HepG2 (cell line): ENCODE measurements at regions not wholly inside any gene's neighbourhood (a gene's known extent, or its start where the extent isn't known, plus 50 kb on each side); places are given as distances from the start of the nearest gene placed in this dataset.

ENCODE experiments used
- ATF7 ChIP-seq, 2 experiments: fragments of 450-650 bp in 1 of 2; sonication (generic) in 1 of 2; formaldehyde crosslinking in 1 of 2; IDR thresholded peaks; 2 replicates each; pipeline versions ENCODE4 v1.4.0 to v1.6.1; 2016 to 2020; ENCODE audit warnings: antibody characterized with exemption in 1 of 2, mild to moderate bottlenecking in 1 of 2, missing genetic modification reagents in 1 of 2
- E2F1 ChIP-seq: sonication (generic); formaldehyde crosslinking; IDR thresholded peaks from 2 replicates; pipeline ENCODE4 v1.5.0; 2020; ENCODE audit warnings: missing genetic modification reagents
- FOXM1 ChIP-seq: sonication (generic); formaldehyde crosslinking; IDR thresholded peaks from 2 replicates; pipeline ENCODE4 v1.5.0; 2020; ENCODE audit warnings: missing genetic modification reagents
- USF2 ChIP-seq, 2 experiments: sonication (generic) in 1 of 2; formaldehyde crosslinking in 1 of 2; IDR thresholded peaks; 2 replicates each; pipeline versions ENCODE4 v1.5.1 to v1.6.1; 2011 to 2020; ENCODE audit warnings: borderline replicate concordance in 1 of 2, low read depth in 1 of 2, low read length in 1 of 2, mild to moderate bottlenecking in 1 of 2, missing genetic modification reagents in 1 of 2, moderate library complexity in 1 of 2
- ZFX ChIP-seq: sonication (generic); formaldehyde crosslinking; IDR thresholded peaks from 2 replicates; pipeline ENCODE4 v1.4.0; 2020; ENCODE audit warnings: mild to moderate bottlenecking, low read depth, missing genetic modification reagents, moderate library complexity
- ZNF609 ChIP-seq: sonication (generic); formaldehyde crosslinking; IDR thresholded peaks from 2 replicates; pipeline ENCODE4 v1.4.0; 2020; ENCODE audit warnings: mild to moderate bottlenecking, missing genetic modification reagents, borderline replicate concordance
- TF ChIP-seq, protein P1 (sequence below): sonication (generic); formaldehyde crosslinking; IDR thresholded peaks from 2 replicates; pipeline ENCODE4 v1.4.0; 2020; ENCODE audit warnings: mild to moderate bottlenecking, missing genetic modification reagents

GRCh38 chr2:8522687-8523086 lies 159.2 kb upstream of the ID2 start:
- TF ChIP-seq FOXM1 (CRISPR knock-in tag) (no peak), USF2 (IDR thresholded peaks at IDR 0.05; ENCODE audit: low read depth, low read length) (no peak), USF2 (CRISPR knock-in tag; IDR thresholded peaks at IDR 0.05; ENCODE audit: borderline replicate concordance) (no peak), ZFX (CRISPR knock-in tag) (no peak), ZNF609 (no peak), ATF7 (IDR thresholded peaks at IDR 0.05) (no peak), ATF7 (CRISPR knock-in tag; IDR thresholded peaks at IDR 0.05) (no peak), E2F1 (CRISPR knock-in tag) (no peak)
- TF ChIP-seq, protein P1, sequence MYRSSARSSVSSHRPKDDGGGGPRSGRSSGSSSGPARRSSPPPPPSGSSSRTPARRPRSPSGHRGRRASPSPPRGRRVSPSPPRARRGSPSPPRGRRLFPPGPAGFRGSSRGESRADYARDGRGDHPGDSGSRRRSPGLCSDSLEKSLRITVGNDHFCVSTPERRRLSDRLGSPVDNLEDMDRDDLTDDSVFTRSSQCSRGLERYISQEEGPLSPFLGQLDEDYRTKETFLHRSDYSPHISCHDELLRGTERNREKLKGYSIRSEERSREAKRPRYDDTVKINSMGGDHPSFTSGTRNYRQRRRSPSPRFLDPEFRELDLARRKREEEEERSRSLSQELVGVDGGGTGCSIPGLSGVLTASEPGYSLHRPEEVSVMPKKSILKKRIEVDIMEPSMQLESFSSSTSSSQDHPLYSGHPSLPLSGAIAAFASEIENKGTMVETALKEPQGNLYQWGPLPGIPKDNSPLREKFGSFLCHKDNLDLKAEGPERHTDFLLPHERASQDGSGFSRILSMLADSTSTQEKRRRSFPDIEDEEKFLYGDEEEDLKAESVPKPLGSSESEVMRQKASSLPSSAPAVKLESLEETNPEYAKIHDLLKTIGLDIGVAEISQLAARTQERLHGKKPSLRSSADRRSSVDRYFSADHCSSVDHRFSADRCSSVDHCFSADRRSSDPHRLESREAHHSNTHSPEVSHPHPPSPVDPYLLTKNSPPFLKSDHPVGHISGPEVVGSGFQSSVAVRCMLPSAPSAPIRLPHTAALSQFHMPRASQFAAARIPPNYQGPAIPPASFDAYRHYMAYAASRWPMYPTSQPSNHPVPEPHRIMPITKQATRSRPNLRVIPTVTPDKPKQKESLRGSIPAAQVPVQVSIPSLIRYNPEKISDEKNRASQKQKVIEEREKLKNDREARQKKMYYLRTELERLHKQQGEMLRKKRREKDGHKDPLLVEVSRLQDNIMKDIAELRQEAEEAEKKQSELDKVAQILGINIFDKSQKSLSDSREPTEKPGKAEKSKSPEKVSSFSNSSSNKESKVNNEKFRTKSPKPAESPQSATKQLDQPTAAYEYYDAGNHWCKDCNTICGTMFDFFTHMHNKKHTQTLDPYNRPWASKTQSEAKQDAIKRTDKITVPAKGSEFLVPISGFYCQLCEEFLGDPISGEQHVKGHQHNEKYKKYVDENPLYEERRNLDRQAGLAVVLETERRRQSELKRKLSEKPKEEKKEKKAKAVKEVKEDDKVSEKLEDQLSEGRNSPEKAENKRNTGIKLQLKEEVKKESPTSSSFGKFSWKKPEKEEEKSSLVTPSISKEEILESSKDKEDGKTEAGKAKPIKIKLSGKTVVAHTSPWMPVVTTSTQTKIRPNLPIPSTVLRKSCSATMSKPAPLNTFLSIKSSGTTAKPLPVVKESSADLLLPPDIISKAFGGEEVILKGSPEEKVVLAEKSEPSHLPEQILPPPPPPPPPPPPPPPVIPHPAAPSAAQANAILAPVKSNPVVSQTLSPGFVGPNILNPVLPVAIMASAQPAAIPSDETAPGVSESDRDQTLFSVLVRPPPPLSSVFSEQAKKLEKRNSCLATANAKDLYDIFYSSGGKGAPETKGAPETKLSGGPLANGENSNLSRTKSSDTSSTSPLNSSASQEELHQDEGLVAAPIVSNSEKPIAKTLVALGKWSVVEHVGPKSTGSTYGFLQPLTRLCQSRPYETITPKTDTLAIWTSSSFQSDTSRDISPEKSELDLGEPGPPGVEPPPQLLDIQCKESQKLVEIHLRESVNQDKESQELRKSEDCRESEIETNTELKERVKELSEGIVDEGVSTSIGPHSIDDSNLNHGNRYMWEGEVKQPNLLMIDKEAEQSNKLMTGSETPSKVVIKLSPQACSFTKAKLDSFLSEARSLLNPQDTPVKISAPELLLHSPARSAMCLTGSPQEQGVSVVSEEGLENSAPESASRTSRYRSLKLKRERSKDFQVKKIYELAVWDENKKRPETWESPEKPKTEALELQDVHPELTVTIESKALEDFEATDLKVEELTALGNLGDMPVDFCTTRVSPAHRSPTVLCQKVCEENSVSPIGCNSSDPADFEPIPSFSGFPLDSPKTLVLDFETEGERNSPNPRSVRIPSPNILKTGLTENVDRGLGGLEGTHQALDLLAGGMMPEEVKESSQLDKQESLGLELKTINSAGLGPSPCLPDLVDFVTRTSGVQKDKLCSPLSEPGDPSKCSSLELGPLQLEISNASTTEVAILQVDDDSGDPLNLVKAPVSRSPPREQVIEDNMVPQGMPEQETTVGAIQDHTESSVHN (CRISPR knock-in tag), result no peak
